Nephron progenitor cell (in vitro differentiated cells): ENCODE measurements at regions not wholly inside any gene's neighbourhood (a gene's known extent, or its start where the extent isn't known, plus 50 kb on each side); places are given as distances from the start of the nearest gene placed in this dataset.

Experiments
- DNase-seq: peaks from one replicate; pipeline ENCODE4 v3.0.0; 2021
- H3K27ac Mint-ChIP-seq: 2 replicates; pipeline ENCODE4 v1.8.0; 2021; ENCODE audit warnings: mild to moderate bottlenecking, moderate library complexity, mixed read lengths
- H3K27me3 Mint-ChIP-seq: 2 replicates; pipeline ENCODE4 v1.8.0; 2021; ENCODE audit warnings: mild to moderate bottlenecking, low read depth, mixed read lengths; ENCODE audit not compliant: poor library complexity
- H3K36me3 Mint-ChIP-seq: 2 replicates; pipeline ENCODE4 v1.8.0; 2021; ENCODE audit warnings: low read depth, mixed read lengths
- H3K4me1 Mint-ChIP-seq: 2 replicates; pipeline ENCODE4 v1.8.0; 2021; ENCODE audit warnings: mixed read lengths
- H3K4me3 Mint-ChIP-seq: 2 replicates; pipeline ENCODE4 v1.8.0; 2021; ENCODE audit warnings: mild to moderate bottlenecking, moderate library complexity, mixed read lengths
- H3K9me3 Mint-ChIP-seq: 2 replicates; pipeline ENCODE4 v1.8.0; 2021; ENCODE audit warnings: mild to moderate bottlenecking, moderate library complexity, mixed read lengths
- TF ChIP-seq, protein P1 (sequence below): fragments of 200-600 bp; sonication (generic); IDR thresholded peaks from 2 replicates; pipeline ENCODE4 v1.5.0; 2021; ENCODE audit warnings: antibody characterized with exemption

DNA sequence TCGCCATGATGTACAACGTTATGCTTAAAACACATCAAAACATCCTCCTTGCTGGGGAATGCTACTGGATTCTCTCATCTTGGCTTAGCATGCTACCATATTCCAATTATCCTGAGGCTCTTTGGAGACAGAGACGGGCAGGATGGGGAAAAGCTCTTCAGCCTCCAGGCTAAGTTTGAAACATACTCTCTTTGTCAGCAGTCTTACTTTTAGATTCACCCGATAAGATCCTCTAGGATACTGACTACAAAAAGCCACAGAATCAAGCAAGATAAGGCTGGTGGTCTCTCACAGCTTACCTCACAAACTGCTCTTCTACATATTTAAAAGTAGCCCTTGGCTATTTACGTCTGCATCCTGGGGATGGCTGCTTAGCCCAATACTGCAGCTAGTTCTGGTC, 72.8 kb upstream of the LRCH1 start:
- TF ChIP-seq, protein P1, sequence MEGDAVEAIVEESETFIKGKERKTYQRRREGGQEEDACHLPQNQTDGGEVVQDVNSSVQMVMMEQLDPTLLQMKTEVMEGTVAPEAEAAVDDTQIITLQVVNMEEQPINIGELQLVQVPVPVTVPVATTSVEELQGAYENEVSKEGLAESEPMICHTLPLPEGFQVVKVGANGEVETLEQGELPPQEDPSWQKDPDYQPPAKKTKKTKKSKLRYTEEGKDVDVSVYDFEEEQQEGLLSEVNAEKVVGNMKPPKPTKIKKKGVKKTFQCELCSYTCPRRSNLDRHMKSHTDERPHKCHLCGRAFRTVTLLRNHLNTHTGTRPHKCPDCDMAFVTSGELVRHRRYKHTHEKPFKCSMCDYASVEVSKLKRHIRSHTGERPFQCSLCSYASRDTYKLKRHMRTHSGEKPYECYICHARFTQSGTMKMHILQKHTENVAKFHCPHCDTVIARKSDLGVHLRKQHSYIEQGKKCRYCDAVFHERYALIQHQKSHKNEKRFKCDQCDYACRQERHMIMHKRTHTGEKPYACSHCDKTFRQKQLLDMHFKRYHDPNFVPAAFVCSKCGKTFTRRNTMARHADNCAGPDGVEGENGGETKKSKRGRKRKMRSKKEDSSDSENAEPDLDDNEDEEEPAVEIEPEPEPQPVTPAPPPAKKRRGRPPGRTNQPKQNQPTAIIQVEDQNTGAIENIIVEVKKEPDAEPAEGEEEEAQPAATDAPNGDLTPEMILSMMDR: no peak
- Mint-ChIP-seq H3K4me1 (peaks cover 8% of the 10 kb centered on the region), H3K27me3 (no peaks in the 10 kb centered on the region), H3K4me3 (no peak overlapping the region), H3K9me3 (peaks cover 40% of the 10 kb centered on the region), H3K27ac (no peak overlapping the region), H3K36me3 (peaks cover 11% of the 10 kb centered on the region)
- DNase-seq: no peak

DNA sequence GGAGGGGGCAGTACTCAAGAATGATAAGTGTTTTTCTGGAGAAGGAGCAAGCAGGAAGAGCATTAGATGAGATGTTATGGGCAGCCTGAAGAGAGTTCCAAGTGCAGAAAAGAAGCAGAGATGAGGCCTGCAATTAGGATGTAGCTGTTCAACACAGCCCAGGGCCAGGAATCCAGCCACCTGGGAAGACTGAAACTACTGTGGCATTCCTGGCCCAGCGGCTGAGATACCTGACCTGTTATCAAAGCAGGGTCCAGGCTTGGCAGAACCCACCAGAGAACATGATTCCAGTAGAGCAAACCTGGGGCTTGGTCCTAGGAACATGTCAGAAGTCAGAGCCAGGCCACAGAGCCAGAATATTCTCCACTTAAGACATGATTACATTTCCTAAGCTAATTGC, 73.3 kb upstream of the LRCH1 start:
- Mint-ChIP-seq H3K4me3 (no peak overlapping the region), H3K27me3 (no peaks in the 10 kb centered on the region), H3K4me1 (peaks cover 8% of the 10 kb centered on the region), H3K27ac (no peak overlapping the region), H3K9me3 (peaks cover 36% of the 10 kb centered on the region), H3K36me3 (peaks cover 9% of the 10 kb centered on the region)
- TF ChIP-seq, protein P1: no peak
- DNase-seq: no peak

DNA sequence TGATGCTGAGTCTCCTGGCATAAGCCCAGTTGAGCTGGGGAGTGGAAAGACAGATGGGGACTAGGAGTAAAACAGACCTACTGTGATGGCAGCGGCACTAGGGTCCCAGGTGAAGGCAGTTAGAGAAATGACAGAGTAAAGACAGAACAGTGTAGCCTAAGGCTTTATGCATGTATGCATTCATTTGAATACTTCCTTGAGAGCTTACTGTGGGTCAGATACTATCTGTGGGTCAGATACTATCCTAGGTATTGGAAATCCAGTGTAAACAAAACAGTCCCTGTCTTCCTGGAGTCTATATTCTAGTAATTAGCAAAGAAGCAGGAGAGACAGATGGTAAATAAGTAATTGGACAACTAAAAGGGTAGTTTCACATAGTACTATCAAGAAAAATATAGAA, 73.7 kb upstream of the LRCH1 start:
- Mint-ChIP-seq H3K4me3 (no peak overlapping the region), H3K36me3 (peaks cover 5% of the 10 kb centered on the region), H3K9me3 (peaks cover 31% of the 10 kb centered on the region), H3K27ac (no peak overlapping the region), H3K4me1 (peaks cover 8% of the 10 kb centered on the region), H3K27me3 (no peaks in the 10 kb centered on the region)
- TF ChIP-seq, protein P1: no peak
- DNase-seq: no peak

DNA sequence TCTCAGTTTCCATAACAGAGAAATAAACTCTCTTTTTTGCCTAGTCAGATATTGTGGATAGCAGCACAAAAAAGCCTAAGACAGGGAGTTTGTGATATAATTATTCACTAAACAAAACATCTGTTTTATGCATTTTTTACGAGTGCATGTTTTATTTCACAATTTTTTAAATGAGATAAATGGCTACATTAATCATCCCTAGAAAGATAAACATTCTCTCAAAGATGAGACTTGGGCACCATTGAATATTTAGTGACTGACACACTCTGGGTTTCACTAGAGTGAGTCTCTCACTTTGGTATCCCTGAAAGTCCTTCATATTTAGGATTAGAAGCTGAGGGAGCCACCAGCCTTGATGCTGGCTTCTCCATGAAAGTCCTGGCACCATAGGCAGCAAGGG, 74.3 kb upstream of the LRCH1 start:
- H3K4me3 Mint-ChIP-seq: no peak overlapping the region
- H3K9me3 Mint-ChIP-seq: peaks cover 25% of the 10 kb centered on the region

DNA sequence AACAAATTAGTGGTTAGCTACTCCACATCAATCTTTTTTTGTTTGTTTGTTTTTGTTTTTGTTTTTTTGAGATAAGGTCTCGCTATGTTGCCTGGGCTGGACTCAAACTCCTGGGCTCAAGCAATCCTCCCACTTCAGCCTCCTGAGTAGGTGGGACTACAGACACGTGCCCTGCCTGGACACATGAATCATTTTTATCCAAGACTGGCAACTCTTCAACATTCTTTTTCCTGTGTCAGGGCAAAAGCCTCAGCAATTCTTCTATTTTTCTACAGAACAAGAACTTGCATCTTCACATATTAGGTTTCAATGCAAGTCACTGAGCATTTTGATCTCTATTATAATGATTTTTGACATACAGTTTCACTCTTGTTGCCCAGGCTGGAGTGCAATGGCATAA, 76.8 kb upstream of the LRCH1 start:
- no peak for DNase-seq
- Mint-ChIP-seq H3K4me3 (no peak overlapping the region), H3K9me3 (peaks cover 10% of the 10 kb centered on the region), H3K4me1 (peaks cover 8% of the 10 kb centered on the region), H3K27me3 (no peaks in the 10 kb centered on the region), H3K36me3 (no peaks in the 10 kb centered on the region), H3K27ac (no peak overlapping the region)
- TF ChIP-seq, protein P1: no peak

More for the DNA sequence above, 74.3 kb upstream of the LRCH1 start:
- H3K27me3 Mint-ChIP-seq: no peaks in the 10 kb centered on the region
- no peak for DNase-seq
- TF ChIP-seq, protein P1: no peak
- H3K4me1 Mint-ChIP-seq: peaks cover 8% of the 10 kb centered on the region
- no peak overlapping the region for H3K27ac Mint-ChIP-seq
- H3K36me3 Mint-ChIP-seq: peaks cover 2% of the 10 kb centered on the region

DNA sequence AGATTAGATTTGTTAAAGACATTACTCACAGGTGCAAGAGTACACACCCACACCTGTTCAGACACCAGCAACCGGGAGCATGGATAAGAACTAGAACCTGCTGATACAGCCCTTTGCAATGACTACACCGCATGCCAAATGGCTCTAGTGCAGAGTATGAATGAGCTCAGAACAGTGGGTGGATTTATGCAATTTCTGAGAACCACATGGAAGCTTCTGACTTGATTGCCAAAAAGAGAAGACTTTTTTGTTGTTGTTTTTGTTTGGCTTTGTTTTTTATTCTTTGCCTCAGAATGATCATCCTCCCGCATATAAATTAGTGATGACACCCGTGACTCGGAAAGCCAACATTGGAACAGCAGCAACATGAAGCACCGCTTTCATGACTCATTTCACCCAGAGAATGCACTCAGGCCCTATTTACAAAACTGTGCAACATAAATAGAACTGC, 77.4 kb upstream of the LRCH1 start:
- Mint-ChIP-seq H3K27ac (no peak overlapping the region), H3K4me3 (no peak overlapping the region), H3K36me3 (no peaks in the 10 kb centered on the region), H3K4me1 (peaks cover 8% of the 10 kb centered on the region), H3K27me3 (no peaks in the 10 kb centered on the region), H3K9me3 (peaks cover 6% of the 10 kb centered on the region)
- no peak for DNase-seq
- TF ChIP-seq, protein P1: no peak
